HL-60 (cell line): ENCODE measurements at regions not wholly inside any gene's neighbourhood (a gene's known extent, or its start where the extent isn't known, plus 50 kb on each side); places are given as distances from the start of the nearest gene placed in this dataset.

ENCODE experiments used
- DNase-seq, 2 experiments: peaks; one replicate each; pipeline ENCODE4 v3.0.0-alpha.2; 2010 to 2020; ENCODE audit warnings: low read depth in 1 of 2, low spot score in 1 of 2
- H3K27ac ChIP-seq: fragments of 250-450 bp; sonication (Bioruptor Pico); replicated peaks from 2 replicates; pipeline ENCODE4 v1.5.1; 2020; ENCODE audit warnings: mild to moderate bottlenecking, moderate library complexity
- H3K27me3 ChIP-seq: fragments of 250-450 bp; sonication (Bioruptor Pico); 2 replicates; pipeline ENCODE4 v1.5.1; 2021; ENCODE audit warnings: mild to moderate bottlenecking, moderate library complexity; ENCODE audit not compliant: insufficient read depth, poor library complexity, severe bottlenecking
- H3K4me3 ChIP-seq: replicated peaks from 2 replicates; pipeline ENCODE4 v1.5.1; 2011; ENCODE audit warnings: mild to moderate bottlenecking, control low read depth, low read length; ENCODE audit not compliant: insufficient read depth
- CTCF ChIP-seq: IDR thresholded peaks from one replicate; pipeline ENCODE4 v1.5.1; 2011; ENCODE audit warnings: low read length, control low read depth, inconsistent platforms; ENCODE audit not compliant: insufficient read depth
- GABPA ChIP-seq: IDR thresholded peaks from 2 replicates; pipeline ENCODE4 v1.6.1; 2012; ENCODE audit warnings: low read depth
- POLR2AphosphoS5 ChIP-seq: IDR thresholded peaks from 2 replicates; pipeline ENCODE4 v1.6.1; 2012; ENCODE audit warnings: low read depth
- REST ChIP-seq: IDR thresholded peaks from 2 replicates; pipeline ENCODE4 v1.6.1; 2012; ENCODE audit warnings: low read depth; ENCODE audit not compliant: insufficient replicate concordance
- SPI1 ChIP-seq: IDR thresholded peaks from 2 replicates; pipeline ENCODE4 v1.6.1; 2012; ENCODE audit warnings: low read depth, mild to moderate bottlenecking, borderline replicate concordance

GRCh38 chr6:37555040-37555781 lies 55.5 kb upstream of the CCDC167 start:
- H3K4me3 ChIP-seq: no peak overlapping the region
- TF ChIP-seq SPI1 (no peak), GABPA (no peak), REST (no peak), CTCF (no peak), POLR2AphosphoS5 (no peak)
- peaks cover 28% of the 10 kb centered on the region for H3K27me3 ChIP-seq
- H3K27ac ChIP-seq: no peak overlapping the region
- DNase-seq: no peak

- no peak for DNase-seq
- TF ChIP-seq SPI1 (no peak), REST (no peak)
- Histone ChIP-seq H3K27ac (no peak overlapping the region), H3K27me3 (peaks cover 24% of the 10 kb centered on the region), H3K4me3 (no peak overlapping the region)
Observed at GRCh38 chr6:37554480-37554819, 54.8 kb upstream of the CCDC167 start.

- DNase-seq: no peak
- Histone ChIP-seq H3K27me3 (peaks cover 16% of the 10 kb centered on the region), H3K4me3 (no peak overlapping the region), H3K27ac (no peak overlapping the region)
- TF ChIP-seq POLR2AphosphoS5 (no peak), REST (no peak), SPI1 (no peak), GABPA (no peak), CTCF (no peak)
Observed at GRCh38 chr6:37552267-37552666, 52.6 kb upstream of the CCDC167 start.
